GM12865 (cell line): ENCODE measurements at regions not wholly inside any gene's neighbourhood (a gene's known extent, or its start where the extent isn't known, plus 50 kb on each side); places are given as distances from the start of the nearest gene placed in this dataset.

ENCODE experiments used
- DNase-seq: peaks from one replicate; pipeline ENCODE4 v3.0.0; 2010; ENCODE audit warnings: low read depth
- H3K4me3 ChIP-seq: 2 replicates; pipeline ENCODE4 v1.5.1; 2011; ENCODE audit warnings: mild to moderate bottlenecking, low read depth, low read length, control low read depth
- TF ChIP-seq, protein P1 (sequence below): IDR thresholded peaks from 2 replicates; pipeline ENCODE4 v1.5.1; 2011; ENCODE audit warnings: low read length, control low read depth, low read depth, inconsistent platforms; ENCODE audit not compliant: insufficient read depth; ENCODE audit errors: missing control alignments

DNA sequence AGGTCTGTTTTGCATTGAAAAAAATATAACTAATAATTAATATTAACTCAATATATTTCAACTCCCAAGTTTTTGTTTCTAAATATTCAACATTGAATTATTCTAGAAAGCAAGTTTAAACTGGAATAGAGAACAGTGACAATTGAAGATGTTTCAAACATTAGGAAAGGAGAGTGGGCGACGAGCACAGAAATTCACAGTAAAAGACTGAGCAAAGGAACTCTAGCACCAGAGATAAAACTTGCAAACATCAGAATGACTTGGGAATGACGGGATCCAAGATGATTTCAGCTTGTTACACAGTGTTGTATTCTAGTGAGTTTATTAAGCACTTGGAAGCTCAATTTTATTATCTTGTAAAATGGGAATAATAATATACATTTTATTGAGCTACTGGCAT is 56.6 kb upstream of the CNTN5 start:
- no peak overlapping the region for H3K4me3 ChIP-seq
- TF ChIP-seq, protein P1, sequence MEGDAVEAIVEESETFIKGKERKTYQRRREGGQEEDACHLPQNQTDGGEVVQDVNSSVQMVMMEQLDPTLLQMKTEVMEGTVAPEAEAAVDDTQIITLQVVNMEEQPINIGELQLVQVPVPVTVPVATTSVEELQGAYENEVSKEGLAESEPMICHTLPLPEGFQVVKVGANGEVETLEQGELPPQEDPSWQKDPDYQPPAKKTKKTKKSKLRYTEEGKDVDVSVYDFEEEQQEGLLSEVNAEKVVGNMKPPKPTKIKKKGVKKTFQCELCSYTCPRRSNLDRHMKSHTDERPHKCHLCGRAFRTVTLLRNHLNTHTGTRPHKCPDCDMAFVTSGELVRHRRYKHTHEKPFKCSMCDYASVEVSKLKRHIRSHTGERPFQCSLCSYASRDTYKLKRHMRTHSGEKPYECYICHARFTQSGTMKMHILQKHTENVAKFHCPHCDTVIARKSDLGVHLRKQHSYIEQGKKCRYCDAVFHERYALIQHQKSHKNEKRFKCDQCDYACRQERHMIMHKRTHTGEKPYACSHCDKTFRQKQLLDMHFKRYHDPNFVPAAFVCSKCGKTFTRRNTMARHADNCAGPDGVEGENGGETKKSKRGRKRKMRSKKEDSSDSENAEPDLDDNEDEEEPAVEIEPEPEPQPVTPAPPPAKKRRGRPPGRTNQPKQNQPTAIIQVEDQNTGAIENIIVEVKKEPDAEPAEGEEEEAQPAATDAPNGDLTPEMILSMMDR: no peak
- no peak for DNase-seq

DNA sequence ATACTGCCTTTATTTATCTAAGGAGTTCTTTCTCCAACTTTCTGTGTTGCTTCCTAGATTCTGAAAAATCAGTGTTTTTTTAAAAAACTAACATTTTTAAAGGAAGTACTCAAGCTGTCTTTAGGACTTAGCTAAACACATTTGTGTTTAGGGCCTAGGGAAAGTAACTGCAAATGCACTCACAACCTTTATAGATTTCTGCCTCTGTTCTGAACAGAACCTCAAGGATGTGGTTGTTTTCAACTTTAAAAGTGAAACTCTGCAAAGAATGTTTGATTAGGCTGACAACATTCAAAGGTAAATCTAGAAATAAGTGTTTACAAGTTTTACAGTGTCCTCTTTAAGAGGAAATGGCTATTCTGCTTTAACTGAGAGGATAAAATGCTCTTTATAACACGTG is 55.4 kb upstream of the CNTN5 start:
- TF ChIP-seq, protein P1: no peak
- no peak for DNase-seq
- no peak overlapping the region for H3K4me3 ChIP-seq

DNA sequence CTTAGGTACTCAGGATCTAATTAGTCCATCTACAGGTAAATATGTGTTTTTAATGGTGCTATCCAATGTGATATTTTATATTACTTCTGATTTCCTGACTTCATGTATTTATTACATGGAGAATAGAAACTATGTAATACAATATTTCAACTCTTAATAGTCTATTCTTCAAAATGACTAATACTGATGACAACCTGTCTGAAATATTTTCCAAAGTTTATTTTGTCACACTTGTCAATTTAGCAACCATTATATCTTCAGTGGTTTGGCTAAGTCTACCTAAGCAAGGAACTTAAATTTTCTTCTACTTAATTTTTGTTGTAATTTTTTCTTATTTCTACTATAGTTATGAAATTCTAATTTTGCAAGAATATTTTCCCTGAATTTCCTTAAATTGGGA is 55.0 kb upstream of the CNTN5 start:
- DNase-seq: no peak
- no peak overlapping the region for H3K4me3 ChIP-seq
- TF ChIP-seq, protein P1: no peak

DNA sequence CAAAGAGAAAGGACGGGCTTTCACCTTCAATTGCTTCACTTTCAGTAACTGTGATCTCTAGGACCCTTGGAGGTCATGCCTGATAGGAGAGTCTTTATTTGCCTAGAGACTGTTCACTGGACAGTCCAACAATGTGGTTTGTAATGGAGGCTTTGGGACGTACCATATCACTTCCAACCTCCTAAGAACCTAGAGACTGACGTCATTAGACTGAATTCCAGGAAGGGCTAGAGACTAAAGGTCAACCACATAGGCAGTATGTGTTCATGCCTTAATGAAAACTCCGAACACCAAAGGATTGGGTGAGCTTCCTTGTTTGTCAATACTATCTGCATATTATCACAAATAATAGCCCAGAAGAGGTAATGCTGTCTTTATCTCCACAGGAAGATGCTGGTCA is 53.7 kb upstream of the CNTN5 start:
- TF ChIP-seq, protein P1: no peak
- DNase-seq: no peak
- H3K4me3 ChIP-seq: no peak overlapping the region
